ENCODE measurements at regions not wholly inside any gene's neighbourhood (a gene's known extent, or its start where the extent isn't known, plus 50 kb on each side); places are given as distances from the start of the nearest gene placed in this dataset.

- DNase-seq (ENCODE audit: low read depth in 1 of 2, low spot score in 1 of 2) (no peak), ATAC-seq (no peak), FAIRE-seq (no peak)
- no peak overlapping the region for H3K4me2 ChIP-seq
- H3K4me3 ChIP-seq: no peak overlapping the region
- TF ChIP-seq CBX8 (IDR thresholded peaks at IDR 0.05) (no peak), REST (IDR thresholded peaks at IDR 0.05) (no peak), CHD2 (IDR thresholded peaks at IDR 0.05; ENCODE audit: low read length, partially characterized antibody) (no peak), EHMT2 (IDR thresholded peaks at IDR 0.05; ENCODE audit: low read depth) (no peak), NFE2L2 (conservative IDR thresholded peaks at IDR 0.05; ENCODE audit: low read length) (no peak), NR3C1 (IDR thresholded peaks at IDR 0.05) (no peak), HOXB5 (CRISPR knock-in tag; IDR thresholded peaks at IDR 0.05) (no peak), MAX (IDR thresholded peaks at IDR 0.05) (no peak), TFCP2L1 (CRISPR knock-in tag; IDR thresholded peaks at IDR 0.05) (no peak), ZSCAN20 (CRISPR knock-in tag; IDR thresholded peaks at IDR 0.05) (no peak), KDM5A (IDR thresholded peaks at IDR 0.05) (no peak), POLR2AphosphoS2 (conservative IDR thresholded peaks at IDR 0.05; ENCODE audit: low read length) (no peak), GATA3 (IDR thresholded peaks at IDR 0.05; ENCODE audit: borderline replicate concordance) (no peak), CBX2 (IDR thresholded peaks at IDR 0.05; ENCODE audit: borderline replicate concordance, low read depth) (no peak), JUN (IDR thresholded peaks at IDR 0.05) (no peak), POLR2A (IDR thresholded peaks at IDR 0.05; ENCODE audit: low read length) (no peak), SMC3 (IDR thresholded peaks at IDR 0.05) (no peak)
- WGBS (ENCODE audit: missing lambda C conversion rate): 83% methylated on average over 19 of the region's 19 CpGs
- H3K9me3 ChIP-seq: no peaks in the 10 kb centered on the region
- ChIA-PET POLR2A (no interaction called here), CTCF (interaction anchor here (1.1 kb wide), 1 partner anchor 12 kb away, joined by 3 read pairs; no protein-coding TSS in a partner anchor)
- H3K4me1 ChIP-seq: no peaks in the 10 kb centered on the region
- H3K27ac ChIP-seq: no peak overlapping the region
Measured at GRCh38 chr6:80658926-80659325, 552.5 kb downstream of the BCKDHB start.

GRCh38 chr6:80647156-80647555, 540.7 kb downstream of the BCKDHB start:
- DNase-seq (ENCODE audit: low read depth in 1 of 2, low spot score in 1 of 2) (no peak), FAIRE-seq (no peak), ATAC-seq (no peak)
- Histone ChIP-seq H3K27ac (no peak overlapping the region), H3K4me3 (no peak overlapping the region), H3K4me1 (no peaks in the 10 kb centered on the region), H3K9me3 (no peaks in the 10 kb centered on the region), H3K4me2 (no peak overlapping the region)
- ChIA-PET CTCF (no interaction called here), POLR2A (no interaction called here)
- 59% methylated on average over 4 of the region's 4 CpGs for WGBS (ENCODE audit: missing lambda C conversion rate)
- TF ChIP-seq JUNB (IDR thresholded peaks at IDR 0.05) (no peak), POLR2A (IDR thresholded peaks at IDR 0.05; ENCODE audit: low read length) (no peak), ZNF302 (CRISPR knock-in tag; IDR thresholded peaks at IDR 0.05) (no peak), RFX5 (IDR thresholded peaks at IDR 0.05) (no peak)

GRCh38 chr6:80643881-80644280, 537.4 kb downstream of the BCKDHB start:
- H3K9me3 ChIP-seq: no peaks in the 10 kb centered on the region
- ATAC-seq (no peak), DNase-seq (ENCODE audit: low read depth in 1 of 2, low spot score in 1 of 2) (no peak), FAIRE-seq (no peak)
- H3K27ac ChIP-seq: no peak overlapping the region
- H3K4me2 ChIP-seq: no peak overlapping the region
- ChIA-PET POLR2A (no interaction called here), CTCF (interaction anchor here (0.6 to 0.7 kb wide), 2 partner anchors 209 to 1056 kb away, joined by 3 to 4 read pairs; no protein-coding TSS in a partner anchor)
- H3K4me1 ChIP-seq: peaks cover 10% of the 10 kb centered on the region; the same call in 2 of the 3 replicates
- 59% methylated on average over 2 of the region's 2 CpGs for WGBS (ENCODE audit: missing lambda C conversion rate)
- H3K4me3 ChIP-seq: no peak overlapping the region
- no peak for TF ChIP-seq ATOH8 (CRISPR knock-in tag; IDR thresholded peaks at IDR 0.05; ENCODE audit: low read depth)
- TF ChIP-seq RCOR1 (IDR thresholded peaks at IDR 0.05; ENCODE audit: low read depth, low read length): no peak
- TF ChIP-seq MAFK (IDR thresholded peaks at IDR 0.05; ENCODE audit: partially characterized antibody): no peak
- TF ChIP-seq SMC3 (IDR thresholded peaks at IDR 0.05): no peak
- no peak for TF ChIP-seq REST (IDR thresholded peaks at IDR 0.05)
- TF ChIP-seq MAX (IDR thresholded peaks at IDR 0.05): no peak
- TF ChIP-seq RNF2 (IDR thresholded peaks at IDR 0.05; ENCODE audit: borderline replicate concordance, low read depth): no peak
- no peak for TF ChIP-seq GATA3 (IDR thresholded peaks at IDR 0.05; ENCODE audit: borderline replicate concordance)
- no peak for TF ChIP-seq NFE2L2 (conservative IDR thresholded peaks at IDR 0.05; ENCODE audit: low read length)
- no peak for TF ChIP-seq FOXS1 (CRISPR knock-in tag; IDR thresholded peaks at IDR 0.05)
- TF ChIP-seq ZFP36 (IDR thresholded peaks at IDR 0.05; ENCODE audit: borderline replicate concordance, partially characterized antibody): no peak
- TF ChIP-seq KDM5A (IDR thresholded peaks at IDR 0.05): no peak
- TF ChIP-seq USF2 (IDR thresholded peaks at IDR 0.05): no peak
